H9 (cell line): ENCODE measurements at regions not wholly inside any gene's neighbourhood (a gene's known extent, or its start where the extent isn't known, plus 50 kb on each side); places are given as distances from the start of the nearest gene placed in this dataset.

Experiments used
- DNase-seq: peaks from one replicate; pipeline ENCODE4 v3.0.0-alpha.2; 2017
- H2AFZ ChIP-seq: one replicate; pipeline ENCODE4 v1.6.1; 2013; ENCODE audit warnings: mild to moderate bottlenecking, low read length, control low read depth, moderate library complexity
- H2AK5ac ChIP-seq: 2 replicates; pipeline ENCODE4 v1.6.1; 2013; ENCODE audit warnings: low read length, control low read depth, mixed read lengths; ENCODE audit not compliant: insufficient read length
- H2BK120ac ChIP-seq: one replicate; pipeline ENCODE4 v1.6.1; 2013; ENCODE audit warnings: low read depth, mild to moderate bottlenecking, low read length, control low read depth, inconsistent platforms; ENCODE audit not compliant: poor library complexity, severe bottlenecking
- H2BK12ac ChIP-seq: 2 replicates; pipeline ENCODE4 v1.6.1; 2013; ENCODE audit warnings: low read length, control low read depth, mixed read lengths, low read depth; ENCODE audit not compliant: insufficient read length
- H2BK15ac ChIP-seq: 2 replicates; pipeline ENCODE4 v1.6.1; 2013; ENCODE audit warnings: low read depth, low read length, control low read depth
- H2BK20ac ChIP-seq: one replicate; pipeline ENCODE4 v1.6.1; 2013; ENCODE audit warnings: low read depth, mild to moderate bottlenecking, low read length, control low read depth, inconsistent platforms; ENCODE audit not compliant: poor library complexity, severe bottlenecking
- H2BK5ac ChIP-seq: 2 replicates; pipeline ENCODE4 v1.6.1; 2013; ENCODE audit warnings: low read length, control low read depth, mixed read lengths; ENCODE audit not compliant: insufficient read length
- H3K14ac ChIP-seq: 2 replicates; pipeline ENCODE4 v1.6.1; 2013; ENCODE audit warnings: low read length, control low read depth; ENCODE audit not compliant: insufficient read depth
- H3K18ac ChIP-seq: 2 replicates; pipeline ENCODE4 v1.6.1; 2013; ENCODE audit warnings: low read depth, mild to moderate bottlenecking, mixed read lengths, low read length, control low read depth; ENCODE audit not compliant: insufficient read length
- H3K23ac ChIP-seq: 2 replicates; pipeline ENCODE4 v1.6.1; 2013; ENCODE audit warnings: low read length, control low read depth, mixed read lengths, low read depth; ENCODE audit not compliant: insufficient read length
- H3K23me2 ChIP-seq: 2 replicates; pipeline ENCODE4 v1.6.1; 2013; ENCODE audit warnings: low read depth, mild to moderate bottlenecking, mixed read lengths, low read length, control low read depth; ENCODE audit not compliant: insufficient read length, poor library complexity, severe bottlenecking
- H3K27ac ChIP-seq: 2 replicates; pipeline ENCODE4 v1.5.1; 2013; ENCODE audit warnings: low read length, control low read depth, mixed read lengths, low read depth; ENCODE audit not compliant: insufficient read length
- H3K27me3 ChIP-seq: 2 replicates; pipeline ENCODE4 v1.6.1; 2013; ENCODE audit warnings: low read length, control low read depth, inconsistent platforms; ENCODE audit not compliant: insufficient read depth
- H3K4ac ChIP-seq: 2 replicates; pipeline ENCODE4 v1.6.1; 2013; ENCODE audit warnings: low read depth, mild to moderate bottlenecking, control low read depth, inconsistent platforms, low read length, moderate library complexity
- H3K4me1 ChIP-seq: 2 replicates; pipeline ENCODE4 v1.6.1; 2013; ENCODE audit warnings: low read length, control low read depth, inconsistent platforms; ENCODE audit not compliant: insufficient read depth
- H3K4me2 ChIP-seq: 2 replicates; pipeline ENCODE4 v1.6.1; 2013; ENCODE audit warnings: low read length, control low read depth, mixed read lengths; ENCODE audit not compliant: insufficient read length, insufficient read depth
- H3K56ac ChIP-seq: 2 replicates; pipeline ENCODE4 v1.6.1; 2013; ENCODE audit warnings: low read depth, mild to moderate bottlenecking, mixed read lengths, low read length, control low read depth; ENCODE audit not compliant: insufficient read length
- H3K79me1 ChIP-seq: 2 replicates; pipeline ENCODE4 v1.6.1; 2013; ENCODE audit warnings: low read depth, mild to moderate bottlenecking, moderate library complexity, low read length, control low read depth, inconsistent platforms; ENCODE audit not compliant: insufficient read depth, poor library complexity, severe bottlenecking
- H3K79me2 ChIP-seq: 2 replicates; pipeline ENCODE4 v1.6.1; 2013; ENCODE audit warnings: low read length, control low read depth, inconsistent platforms; ENCODE audit not compliant: insufficient read depth
- H3K9ac ChIP-seq: 2 replicates; pipeline ENCODE4 v1.6.1; 2013; ENCODE audit warnings: low read length, control low read depth, mixed read lengths; ENCODE audit not compliant: insufficient read length; ENCODE audit errors: extremely low read depth
- H3K9me3 ChIP-seq: one replicate; pipeline ENCODE4 v1.6.1; 2013; ENCODE audit warnings: low read depth, low read length, inconsistent platforms; ENCODE audit not compliant: control insufficient read depth
- H3T11ph ChIP-seq: one replicate; pipeline ENCODE4 v1.6.1; 2013; ENCODE audit warnings: mild to moderate bottlenecking, low read length, control low read depth, inconsistent platforms
- H4K20me1 ChIP-seq: one replicate; pipeline ENCODE4 v1.6.1; 2013; ENCODE audit not compliant: control insufficient read depth, insufficient read length, insufficient read depth
- H4K5ac ChIP-seq: 2 replicates; pipeline ENCODE4 v1.6.1; 2013; ENCODE audit warnings: low read depth, mild to moderate bottlenecking, mixed read lengths, low read length, control low read depth; ENCODE audit not compliant: insufficient read length
- H4K8ac ChIP-seq: replicated peaks from 2 replicates; pipeline ENCODE4 v1.6.1; 2013; ENCODE audit warnings: low read length, control low read depth, mixed read lengths, low read depth; ENCODE audit not compliant: insufficient read length
- H4K91ac ChIP-seq: 2 replicates; pipeline ENCODE4 v1.6.1; 2013; ENCODE audit warnings: low read depth, mild to moderate bottlenecking, moderate library complexity, mixed read lengths, low read length, control low read depth; ENCODE audit not compliant: insufficient read length
- H3K27ac Mint-ChIP-seq, 3 experiments: 2 replicates in 2 of 3; 3 replicates in 1 of 3; pipeline ENCODE4 v1.8.0; 2020 to 2021; ENCODE audit warnings: mixed read lengths in 3 of 3, mild to moderate bottlenecking in 1 of 3, moderate library complexity in 1 of 3
- H3K27me3 Mint-ChIP-seq: 2 replicates; pipeline ENCODE4 v1.8.0; 2021; ENCODE audit warnings: low read depth, mild to moderate bottlenecking, moderate library complexity, mixed read lengths
- H3K36me3 Mint-ChIP-seq, 3 experiments: 2 replicates in 2 of 3; 3 replicates in 1 of 3; pipeline ENCODE4 v1.8.0; 2020 to 2021; ENCODE audit warnings: low read depth in 3 of 3, mixed read lengths in 3 of 3; ENCODE audit not compliant: insufficient read depth in 1 of 3
- H3K4me1 Mint-ChIP-seq, 2 experiments: 2 replicates each; pipeline ENCODE4 v1.8.0; 2020; ENCODE audit warnings: mixed read lengths in 2 of 2
- H3K4me3 Mint-ChIP-seq, 2 experiments: 2 replicates in 1 of 2; 3 replicates in 1 of 2; pipeline ENCODE4 v1.8.0; 2020 to 2021; ENCODE audit warnings: mild to moderate bottlenecking in 2 of 2, mixed read lengths in 2 of 2, moderate library complexity in 1 of 2
- H3K9me3 Mint-ChIP-seq, 2 experiments: 2 replicates in 1 of 2; 3 replicates in 1 of 2; pipeline ENCODE4 v1.8.0; 2020; ENCODE audit warnings: mild to moderate bottlenecking in 2 of 2, mixed read lengths in 2 of 2, moderate library complexity in 1 of 2
- WGBS: extraction: QIAGEN DNeasy Blood & Tissue Kit; methylation state at CpG from one replicate; pipeline ENCODE4 v1.1.7; 2013; ENCODE audit warnings: missing lambda C conversion rate, low lambda C conversion rate, mixed read lengths; ENCODE audit not compliant: insufficient read length; ENCODE audit errors: extremely low coverage; 5-methylcytosine and 5-hydroxymethylcytosine counted together
- TF ChIP-seq, protein P1 (sequence below): fragments of 200-600 bp; sonication (generic); conservative IDR thresholded peaks from 3 replicates; pipeline ENCODE4 v1.8.0; 2021; ENCODE audit warnings: antibody characterized with exemption, mild to moderate bottlenecking

GRCh38 chr18:66344227-66344626, 259.7 kb downstream of the CDH19 start:
- H2BK15ac ChIP-seq = no peak overlapping the region
- H4K8ac ChIP-seq = no peak overlapping the region
- no peak overlapping the region for H4K5ac ChIP-seq
- H3K79me2 ChIP-seq = no peaks in the 10 kb centered on the region
- no CpG with 5 or more reads among the region's 2 CpGs for WGBS
- DNase-seq = no peak
- no peak overlapping the region for H2BK12ac ChIP-seq
- H3K18ac ChIP-seq = no peak overlapping the region
- no peak overlapping the region for H3K14ac ChIP-seq
- no peak overlapping the region for H3K9ac ChIP-seq
- no peaks in the 10 kb centered on the region for H3K27me3 ChIP-seq
- no peaks in the 10 kb centered on the region; a peak in 1 of 5 replicates for H3K9me3 Mint-ChIP-seq
- no peaks in the 10 kb centered on the region for H3K23me2 ChIP-seq
- H3K79me1 ChIP-seq = no peaks in the 10 kb centered on the region
- H3K23ac ChIP-seq = no peak overlapping the region
- H3K27me3 Mint-ChIP-seq = no peaks in the 10 kb centered on the region
- no peak overlapping the region for H2BK120ac ChIP-seq
- no peak overlapping the region for H3K27ac ChIP-seq
- no peak overlapping the region for H2AK5ac ChIP-seq
- no peak overlapping the region for H3K4ac ChIP-seq
- no peak overlapping the region for H3T11ph ChIP-seq
- H2BK20ac ChIP-seq = no peak overlapping the region
- no peaks in the 10 kb centered on the region for H3K4me1 ChIP-seq
- H3K4me1 Mint-ChIP-seq = no peaks in the 10 kb centered on the region
- no peak overlapping the region for H3K56ac ChIP-seq
- no peak overlapping the region for H4K91ac ChIP-seq
- no peak overlapping the region for H3K4me3 Mint-ChIP-seq
- H3K36me3 Mint-ChIP-seq = no peaks in the 10 kb centered on the region
- TF ChIP-seq, protein P1, sequence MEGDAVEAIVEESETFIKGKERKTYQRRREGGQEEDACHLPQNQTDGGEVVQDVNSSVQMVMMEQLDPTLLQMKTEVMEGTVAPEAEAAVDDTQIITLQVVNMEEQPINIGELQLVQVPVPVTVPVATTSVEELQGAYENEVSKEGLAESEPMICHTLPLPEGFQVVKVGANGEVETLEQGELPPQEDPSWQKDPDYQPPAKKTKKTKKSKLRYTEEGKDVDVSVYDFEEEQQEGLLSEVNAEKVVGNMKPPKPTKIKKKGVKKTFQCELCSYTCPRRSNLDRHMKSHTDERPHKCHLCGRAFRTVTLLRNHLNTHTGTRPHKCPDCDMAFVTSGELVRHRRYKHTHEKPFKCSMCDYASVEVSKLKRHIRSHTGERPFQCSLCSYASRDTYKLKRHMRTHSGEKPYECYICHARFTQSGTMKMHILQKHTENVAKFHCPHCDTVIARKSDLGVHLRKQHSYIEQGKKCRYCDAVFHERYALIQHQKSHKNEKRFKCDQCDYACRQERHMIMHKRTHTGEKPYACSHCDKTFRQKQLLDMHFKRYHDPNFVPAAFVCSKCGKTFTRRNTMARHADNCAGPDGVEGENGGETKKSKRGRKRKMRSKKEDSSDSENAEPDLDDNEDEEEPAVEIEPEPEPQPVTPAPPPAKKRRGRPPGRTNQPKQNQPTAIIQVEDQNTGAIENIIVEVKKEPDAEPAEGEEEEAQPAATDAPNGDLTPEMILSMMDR = no peak
- H3K4me2 ChIP-seq = no peak overlapping the region
- no peak overlapping the region for H2AFZ ChIP-seq
- no peaks in the 10 kb centered on the region for H4K20me1 ChIP-seq
- no peaks in the 10 kb centered on the region for H3K9me3 ChIP-seq
- no peak overlapping the region for H3K27ac Mint-ChIP-seq
- H2BK5ac ChIP-seq = no peak overlapping the region
